ENCODE measurements at regions not wholly inside any gene's neighbourhood (a gene's known extent, or its start where the extent isn't known, plus 50 kb on each side); places are given as distances from the start of the nearest gene placed in this dataset.

DNA sequence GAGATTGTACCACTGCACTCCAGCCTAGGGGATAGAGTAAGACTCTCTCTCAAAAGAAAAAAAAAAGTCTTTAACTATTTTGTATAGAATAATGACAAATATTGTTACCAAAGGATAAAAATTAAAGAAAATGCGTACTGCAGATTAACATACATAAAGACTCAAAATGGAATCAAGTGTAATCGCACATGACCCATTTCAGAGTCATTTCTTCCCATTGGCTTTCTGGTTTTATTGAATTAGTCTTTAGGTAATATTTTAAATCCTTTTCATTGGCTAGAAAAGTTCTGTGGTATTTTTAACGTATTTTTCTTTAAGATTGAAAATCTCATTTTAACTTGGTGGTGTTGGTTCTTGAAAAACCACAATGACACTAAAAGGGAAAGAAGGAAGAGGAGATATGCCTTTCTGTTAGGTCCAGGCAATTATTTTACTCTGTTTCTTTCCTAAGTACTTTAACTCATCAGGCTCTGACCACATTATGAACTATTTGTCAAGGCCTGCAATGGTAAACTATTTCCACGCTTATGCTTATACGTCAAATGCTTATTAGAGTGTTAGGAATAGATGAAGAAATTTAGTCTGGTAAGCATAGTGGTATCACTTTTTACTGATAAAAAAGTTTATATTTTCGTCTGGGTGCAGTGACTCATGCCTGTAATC, 52.3 kb downstream of the PLEKHG1 start:
- no peak for DNase-seq

DNA sequence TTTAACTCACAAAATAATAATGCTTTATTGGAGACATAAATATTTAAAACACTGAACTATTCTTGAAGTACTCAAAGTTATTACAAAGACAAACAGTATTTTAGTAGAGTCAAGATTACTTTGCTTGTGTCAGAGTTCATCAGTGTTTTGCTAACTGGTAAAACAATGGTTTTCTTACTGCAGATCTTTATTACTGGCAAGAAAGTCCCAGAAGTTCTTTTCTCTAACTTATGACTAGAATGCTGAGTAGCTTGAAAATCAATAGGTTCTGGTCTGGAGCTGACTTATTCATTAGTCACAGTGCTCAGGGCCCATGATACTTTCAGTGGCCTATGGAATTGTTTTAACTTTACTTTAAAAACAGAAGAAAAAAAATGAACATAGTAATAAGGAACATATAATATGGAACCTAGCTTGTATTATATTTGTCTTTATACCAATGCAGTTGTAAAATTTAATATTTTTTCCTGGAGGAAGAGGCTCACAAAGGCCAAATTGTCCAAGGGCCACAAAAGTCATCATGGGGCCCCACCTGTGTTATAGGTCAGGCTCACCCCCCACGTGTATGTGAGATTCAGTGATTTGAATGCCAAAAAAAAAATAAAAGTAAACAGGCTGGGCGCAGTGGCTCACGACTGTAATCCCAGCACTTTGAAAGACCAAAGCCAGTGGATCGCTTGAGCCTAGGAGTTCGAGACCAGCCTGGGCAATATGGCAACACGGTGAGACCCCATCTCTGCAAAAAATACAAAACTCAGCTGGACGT, 53.3 kb downstream of the PLEKHG1 start:
- no peak for DNase-seq

DNA sequence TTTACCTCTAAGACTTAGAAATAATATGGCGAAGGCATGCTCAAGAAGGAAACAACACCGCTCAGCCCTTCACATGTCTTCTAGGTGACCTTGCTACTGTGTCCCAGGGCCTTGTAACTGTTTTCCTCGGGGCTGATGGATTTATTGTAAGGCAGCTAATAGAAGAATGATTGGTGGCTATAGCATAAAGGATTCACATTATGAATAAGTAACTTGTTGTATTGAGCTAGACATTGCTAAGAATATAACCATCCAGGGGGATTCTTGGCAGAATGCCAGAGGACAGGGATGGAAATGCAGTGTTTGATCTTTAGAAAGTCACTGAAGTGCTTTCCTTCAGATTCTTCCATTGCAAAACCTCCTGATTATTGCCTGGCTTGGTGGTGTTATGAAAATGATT, 54.9 kb downstream of the PLEKHG1 start:
- no peak for DNase-seq

DNA sequence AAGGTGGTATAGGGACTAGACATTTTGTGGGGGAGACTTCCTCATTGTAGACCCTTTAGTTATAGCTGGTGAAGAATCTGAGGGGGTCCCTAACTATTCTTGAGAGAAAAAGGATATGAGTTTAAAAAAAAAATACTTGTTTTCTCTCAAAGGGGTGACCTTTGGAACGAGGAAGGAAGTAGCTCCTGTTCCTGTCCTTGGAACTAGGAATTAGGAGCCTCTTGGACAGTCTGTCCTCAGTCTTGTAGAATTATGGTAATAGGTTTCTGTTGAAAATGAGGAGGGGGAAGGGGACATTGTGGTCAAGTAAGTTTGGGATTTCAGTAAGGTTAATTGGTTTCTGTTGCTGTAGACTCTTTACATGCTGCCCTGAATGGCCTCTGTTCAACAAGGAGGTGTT, 56.5 kb downstream of the PLEKHG1 start:
- DNase-seq, result no peak

DNA sequence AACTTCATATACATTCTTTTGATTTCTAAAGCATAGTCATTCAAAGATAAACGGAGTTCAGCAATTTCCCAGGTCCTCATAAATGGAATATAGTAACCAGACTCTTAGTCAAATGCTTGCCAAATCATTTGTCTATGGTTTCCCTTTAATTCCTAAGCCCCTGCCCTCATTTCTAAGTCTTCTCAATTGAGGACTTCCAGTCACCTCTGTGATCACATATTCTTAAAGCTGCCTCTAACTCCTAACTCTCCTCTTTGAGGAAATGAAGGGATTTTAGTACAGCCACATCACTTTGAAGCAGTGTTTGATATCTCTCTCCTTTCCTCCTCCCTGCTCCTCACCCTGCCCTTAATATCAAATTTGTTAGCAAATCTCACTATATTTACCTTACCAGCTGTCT, 58.7 kb downstream of the PLEKHG1 start:
- no peak for DNase-seq

DNA sequence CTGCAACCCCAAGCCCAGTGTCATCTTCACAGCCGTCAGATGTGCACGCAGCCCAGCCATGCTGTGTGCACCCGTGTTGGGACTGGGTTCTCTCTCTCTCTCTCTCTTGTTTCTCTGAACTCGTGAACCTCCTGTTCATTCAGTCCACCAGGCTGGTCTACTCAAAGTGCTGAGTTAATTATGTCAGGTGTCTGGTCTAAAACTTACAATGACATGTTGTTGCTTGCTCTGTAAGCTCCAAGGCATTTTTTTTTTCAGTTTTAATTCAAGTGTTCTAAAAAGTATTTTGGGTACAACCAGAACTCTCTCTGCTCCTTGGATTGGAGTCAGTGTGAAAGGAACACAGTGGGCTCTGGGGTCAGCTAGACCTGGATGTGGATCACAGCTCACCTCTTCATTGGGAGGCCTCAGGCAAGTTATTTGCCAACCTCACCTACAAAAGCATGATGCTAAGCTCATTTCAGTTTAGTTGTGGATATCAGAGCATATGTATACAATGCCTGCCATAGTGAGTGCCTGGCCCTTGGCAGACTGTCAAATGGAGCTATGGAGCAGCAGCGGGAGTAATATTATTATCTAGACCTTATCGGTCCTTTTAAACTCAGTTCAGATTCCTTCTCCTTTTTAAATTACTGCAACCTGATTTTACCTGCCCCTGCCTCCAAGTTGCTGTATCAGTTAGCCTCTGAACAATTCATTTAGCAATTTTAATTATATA, 59.5 kb downstream of the PLEKHG1 start:
- no peak for DNase-seq

DNA sequence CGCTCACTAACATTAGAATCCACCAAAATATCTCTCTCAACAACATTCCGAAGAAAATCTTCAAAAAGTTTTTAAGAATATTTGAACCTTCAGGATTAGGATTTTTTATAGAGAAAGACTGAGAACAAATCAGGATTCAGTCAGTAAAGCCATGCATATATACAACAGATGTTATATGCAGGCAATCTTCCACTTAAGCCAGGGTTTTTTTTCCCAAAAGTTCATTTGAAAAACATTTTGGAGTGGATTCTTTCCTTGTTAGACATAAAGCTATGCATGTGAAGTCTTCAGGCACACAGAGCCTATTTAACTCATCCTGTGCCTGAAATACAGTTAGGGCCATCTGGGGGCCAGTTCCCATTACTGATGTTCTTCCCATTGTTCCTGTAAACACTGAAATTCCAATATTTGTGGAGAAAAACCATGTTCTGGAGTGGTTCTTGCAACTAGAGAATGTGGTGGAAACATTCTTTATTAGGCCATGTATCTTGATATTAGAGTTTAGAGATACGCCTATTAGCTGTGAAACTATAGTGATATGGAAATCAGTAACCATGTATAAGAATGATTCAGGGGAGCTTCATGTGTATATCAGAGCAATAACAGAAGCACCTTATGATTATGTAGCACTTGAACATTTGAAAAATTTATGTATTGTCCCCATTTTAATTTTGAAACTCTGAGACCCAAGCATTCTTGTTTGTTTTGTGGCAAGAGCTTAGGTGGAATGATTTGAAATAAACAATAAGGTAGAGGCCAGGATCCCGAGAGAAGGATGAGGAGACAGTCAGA, 61.7 kb downstream of the PLEKHG1 start:
- no peak for DNase-seq

DNA sequence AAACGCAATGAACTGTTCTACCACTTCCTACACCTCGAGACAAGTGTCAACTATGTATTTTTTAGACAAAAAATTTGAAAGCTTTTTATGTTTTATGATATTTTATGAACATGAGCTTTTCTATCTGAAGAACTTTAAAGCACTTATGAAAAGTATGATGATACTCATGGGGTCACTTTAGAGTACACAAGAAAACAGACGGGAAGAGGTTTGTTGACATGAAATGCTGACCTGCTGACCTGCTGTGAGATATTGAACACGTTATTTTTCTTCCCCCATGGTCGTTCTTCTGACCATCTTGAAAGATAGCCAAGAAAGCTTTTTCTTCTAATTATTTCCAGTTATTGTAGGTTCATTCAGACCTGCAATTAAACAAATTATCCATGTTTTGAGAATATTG, 63.1 kb downstream of the PLEKHG1 start:
- DNase-seq, result no peak

DNA sequence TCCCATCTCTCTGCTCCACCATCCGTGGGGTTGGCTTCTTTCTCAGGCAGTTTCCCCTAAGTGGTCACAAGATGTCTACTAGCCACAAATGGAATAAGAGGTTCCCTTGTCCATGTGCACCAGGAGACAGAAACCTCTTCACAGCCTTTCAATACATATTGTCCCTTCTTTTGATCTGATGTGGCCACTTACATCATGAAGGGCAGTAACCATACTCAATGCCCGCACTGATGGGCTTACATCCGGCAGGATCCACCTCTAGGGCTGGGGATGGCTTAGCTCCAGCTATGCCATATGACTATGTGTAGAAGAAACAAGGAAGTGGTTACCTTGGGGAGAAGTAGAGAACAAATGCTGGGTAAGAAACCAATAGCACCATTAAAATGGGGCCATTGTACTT, 64.4 kb downstream of the PLEKHG1 start:
- DNase-seq, result no peak

DNA sequence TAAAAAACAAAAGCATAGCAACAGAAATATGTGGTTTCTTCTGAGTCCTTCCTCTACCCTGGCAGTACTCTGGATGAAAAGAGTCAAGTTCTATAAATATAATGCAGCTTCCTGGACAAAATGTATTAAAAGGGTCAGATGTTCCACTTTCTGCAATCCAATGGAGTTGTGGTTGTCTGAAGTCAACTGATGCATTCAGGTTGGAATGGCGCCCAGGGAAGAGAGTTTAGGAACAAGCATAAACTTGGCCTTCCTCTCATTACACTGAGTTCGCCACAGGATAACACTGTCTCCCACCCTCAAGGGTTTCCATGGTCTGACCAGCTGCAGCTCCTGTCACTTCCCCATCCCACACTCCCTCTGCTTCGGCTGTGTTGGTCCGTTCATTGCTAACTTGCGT, 66.4 kb downstream of the PLEKHG1 start:
- no peak for DNase-seq

DNA sequence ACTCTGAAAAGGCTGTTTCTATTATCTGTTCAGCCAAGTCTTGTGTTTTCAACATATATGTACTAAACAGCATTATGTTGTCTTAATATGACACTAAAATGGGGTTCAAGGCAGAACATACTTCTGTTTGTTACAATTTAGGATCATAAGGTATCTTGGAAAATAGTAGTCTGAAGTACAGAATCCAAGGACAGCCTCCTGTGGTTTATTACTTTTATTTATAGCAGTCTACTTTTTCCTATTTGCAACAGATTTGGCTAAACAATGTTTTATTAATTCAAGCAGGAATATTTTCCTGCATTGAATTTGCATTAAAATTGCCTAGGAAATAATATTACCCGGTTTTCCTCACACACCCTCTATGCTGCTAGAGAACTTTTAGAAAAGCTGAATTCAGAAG, 67.7 kb downstream of the PLEKHG1 start:
- DNase-seq, result no peak

DNA sequence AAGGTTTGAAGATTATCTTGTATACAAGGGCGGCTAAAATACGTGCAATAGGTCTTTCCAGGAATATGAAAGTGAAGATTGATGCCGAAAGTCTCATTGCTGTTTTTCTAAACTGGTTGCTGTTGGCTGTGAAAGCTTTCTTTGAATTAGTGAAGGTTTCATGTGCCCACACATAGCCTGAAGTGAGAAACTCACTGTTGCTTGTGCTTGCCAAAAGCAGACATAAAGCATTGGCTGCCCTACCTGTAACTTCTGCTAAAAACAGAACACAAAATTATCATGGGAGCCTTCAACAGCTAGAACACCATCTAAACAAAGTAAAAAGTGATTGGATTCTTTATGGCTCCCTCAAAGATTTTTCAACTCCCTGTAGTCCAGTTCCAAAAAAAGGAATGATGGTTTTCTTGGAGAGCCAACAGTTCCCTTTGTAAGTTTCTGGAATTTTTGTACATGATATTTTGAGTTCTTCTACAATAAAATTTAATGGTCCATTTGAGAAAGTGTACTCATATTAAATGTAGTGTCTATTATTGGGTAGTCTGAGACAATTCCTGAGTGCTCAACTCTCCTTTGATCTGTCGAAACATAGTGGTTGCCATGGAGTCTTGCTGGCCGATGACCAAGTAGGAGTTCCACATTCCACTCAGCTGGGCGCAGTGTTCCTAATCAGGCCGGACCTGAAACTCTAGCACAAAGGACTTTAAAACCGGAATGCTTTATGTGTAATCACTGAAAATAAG, 68.5 kb downstream of the PLEKHG1 start:
- no peak for DNase-seq

DNA sequence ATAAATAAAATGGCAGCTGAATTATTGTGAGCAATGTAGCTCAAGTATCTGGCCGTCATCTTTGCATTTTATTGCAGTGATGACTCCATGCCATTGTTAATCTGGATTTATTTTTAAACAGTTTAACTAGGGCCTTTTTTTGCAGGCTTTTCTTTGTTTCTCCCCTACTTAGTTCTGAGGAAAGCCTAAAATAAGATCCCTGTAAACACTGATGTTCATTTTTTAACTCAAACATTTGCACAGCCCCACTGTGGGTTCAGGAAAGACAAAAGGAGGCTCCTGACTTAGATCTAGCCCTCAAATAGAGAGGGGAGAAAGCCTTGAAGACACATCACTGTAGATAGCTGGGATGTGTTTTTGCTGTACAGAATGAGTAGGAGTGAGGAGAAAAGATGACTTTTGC, 69.2 kb downstream of the PLEKHG1 start:
- DNase-seq, result no peak

DNA sequence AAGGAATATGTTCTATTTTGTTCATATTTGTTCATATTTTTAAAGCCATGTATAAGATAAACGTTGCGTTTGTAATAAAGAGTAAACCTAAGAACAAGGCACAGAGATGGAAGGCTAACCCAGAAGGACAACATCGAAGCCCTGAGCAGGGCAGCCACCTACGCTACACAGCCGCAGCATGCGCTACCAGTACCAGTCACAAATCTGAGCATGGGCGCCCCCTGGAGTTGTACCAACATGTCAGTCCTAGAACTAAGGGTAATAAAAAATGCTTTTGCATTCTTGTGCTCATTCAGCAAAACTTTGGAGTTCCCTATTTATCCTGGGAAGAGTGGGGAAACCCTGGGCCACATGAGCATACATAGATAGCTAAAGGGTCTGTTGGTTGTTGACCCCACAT, 70.6 kb downstream of the PLEKHG1 start:
- DNase-seq, result no peak

DNA sequence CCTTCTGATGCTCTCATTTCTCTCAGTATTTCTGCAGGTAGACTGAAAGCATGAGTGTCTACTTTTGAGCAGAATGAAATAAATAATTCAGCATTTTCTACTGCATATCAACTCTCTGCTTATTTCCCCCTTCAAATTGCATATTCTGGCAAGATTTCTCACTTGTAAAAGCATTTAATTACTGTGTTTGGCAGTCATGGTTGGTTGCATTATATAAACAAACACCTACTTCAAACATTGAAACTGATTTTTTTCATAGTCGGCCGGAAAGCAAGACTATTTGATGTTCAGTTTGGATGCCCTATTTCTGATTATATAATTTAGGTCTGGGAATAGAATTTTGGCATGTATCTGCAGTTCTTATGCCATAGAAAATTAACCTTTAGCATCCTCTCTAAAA, 73.1 kb downstream of the PLEKHG1 start:
- no peak for DNase-seq

DNA sequence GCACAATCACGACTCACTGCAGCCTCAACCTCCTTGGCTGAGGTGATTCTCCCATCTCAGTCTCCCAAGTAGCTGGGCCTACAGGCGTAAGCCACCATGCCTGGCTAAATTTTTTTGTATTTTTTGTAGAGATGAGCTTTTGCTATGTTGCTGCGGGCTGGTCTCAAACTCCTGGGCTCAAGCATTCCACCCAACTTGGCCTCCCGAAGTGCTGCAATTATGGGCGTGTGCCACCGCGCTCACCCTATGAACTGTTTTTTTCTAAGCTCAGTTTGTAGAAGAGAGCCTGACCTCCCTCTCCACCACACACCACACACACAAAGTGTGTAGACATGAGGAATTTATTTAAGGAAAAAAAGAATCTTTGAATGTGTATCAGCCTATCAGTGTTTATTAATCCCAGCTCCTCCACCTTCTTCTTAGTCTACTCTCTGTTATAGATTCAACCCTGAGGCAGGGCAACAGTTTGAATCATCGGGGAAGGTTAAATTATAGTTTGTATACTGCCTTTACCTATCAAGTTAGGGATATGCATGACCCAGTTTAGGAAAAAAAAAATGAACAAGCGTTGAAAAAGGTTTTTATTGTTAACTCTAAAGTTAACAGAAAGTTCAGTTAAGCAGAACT, 74.1 kb downstream of the PLEKHG1 start:
- DNase-seq, result no peak

DNA sequence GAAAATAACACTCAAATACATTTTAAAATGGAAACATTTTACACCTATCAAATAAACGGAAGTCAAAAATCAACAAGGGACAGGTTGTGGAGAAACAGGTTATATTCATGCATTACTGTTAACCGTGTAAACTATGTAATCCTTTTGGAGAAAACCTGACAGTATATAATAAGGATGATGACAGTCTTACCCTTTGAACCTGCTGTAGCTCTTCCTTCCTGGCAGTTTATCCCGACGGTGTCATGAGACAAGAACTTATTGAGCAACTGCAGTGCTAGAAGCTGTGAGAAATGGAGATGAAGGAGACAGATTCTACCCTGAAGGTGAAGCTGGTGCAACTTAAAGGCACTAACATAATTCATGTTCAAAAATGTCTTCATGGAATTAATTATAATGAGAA, 76.7 kb downstream of the PLEKHG1 start:
- no peak for DNase-seq

DNA sequence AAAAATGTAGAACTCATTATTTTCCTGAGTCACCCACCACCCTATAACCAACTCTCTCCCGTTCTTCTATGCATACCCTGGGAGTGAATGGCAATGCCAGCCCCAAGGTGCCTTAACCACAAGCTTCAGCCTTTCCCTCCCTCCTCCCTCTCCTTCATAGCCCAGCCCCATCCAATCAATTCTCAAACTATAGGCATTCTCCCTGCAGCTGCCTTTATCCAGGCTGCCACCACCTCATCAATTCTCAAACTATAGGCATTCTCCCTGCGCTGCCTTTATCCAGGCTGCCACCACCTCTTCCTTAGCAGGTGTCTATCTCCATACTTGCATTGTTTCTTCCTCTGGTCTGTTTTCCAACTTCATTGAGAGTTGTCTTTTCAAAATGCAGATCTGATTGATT, 77.1 kb downstream of the PLEKHG1 start:
- no peak for DNase-seq

DNA sequence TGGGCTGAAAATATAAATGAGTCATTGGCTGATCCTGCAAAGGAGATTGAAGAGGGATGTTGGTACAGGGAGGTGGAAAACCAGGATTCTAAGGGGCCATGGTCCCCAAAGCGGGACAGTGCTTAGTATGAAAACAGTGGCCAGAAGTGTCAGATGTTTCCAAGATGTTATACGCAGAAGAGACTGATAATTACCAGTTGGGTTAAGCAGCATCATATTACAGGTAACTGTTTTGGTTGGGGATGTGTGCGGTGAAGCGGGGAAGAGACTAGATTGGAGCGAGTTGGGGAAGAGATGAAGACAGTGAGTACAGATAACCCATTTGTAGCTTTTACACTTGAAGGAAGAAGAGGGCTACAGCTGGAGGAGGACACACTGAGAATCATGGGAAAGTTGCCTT, 80.8 kb downstream of the PLEKHG1 start:
- DNase-seq, result no peak

DNA sequence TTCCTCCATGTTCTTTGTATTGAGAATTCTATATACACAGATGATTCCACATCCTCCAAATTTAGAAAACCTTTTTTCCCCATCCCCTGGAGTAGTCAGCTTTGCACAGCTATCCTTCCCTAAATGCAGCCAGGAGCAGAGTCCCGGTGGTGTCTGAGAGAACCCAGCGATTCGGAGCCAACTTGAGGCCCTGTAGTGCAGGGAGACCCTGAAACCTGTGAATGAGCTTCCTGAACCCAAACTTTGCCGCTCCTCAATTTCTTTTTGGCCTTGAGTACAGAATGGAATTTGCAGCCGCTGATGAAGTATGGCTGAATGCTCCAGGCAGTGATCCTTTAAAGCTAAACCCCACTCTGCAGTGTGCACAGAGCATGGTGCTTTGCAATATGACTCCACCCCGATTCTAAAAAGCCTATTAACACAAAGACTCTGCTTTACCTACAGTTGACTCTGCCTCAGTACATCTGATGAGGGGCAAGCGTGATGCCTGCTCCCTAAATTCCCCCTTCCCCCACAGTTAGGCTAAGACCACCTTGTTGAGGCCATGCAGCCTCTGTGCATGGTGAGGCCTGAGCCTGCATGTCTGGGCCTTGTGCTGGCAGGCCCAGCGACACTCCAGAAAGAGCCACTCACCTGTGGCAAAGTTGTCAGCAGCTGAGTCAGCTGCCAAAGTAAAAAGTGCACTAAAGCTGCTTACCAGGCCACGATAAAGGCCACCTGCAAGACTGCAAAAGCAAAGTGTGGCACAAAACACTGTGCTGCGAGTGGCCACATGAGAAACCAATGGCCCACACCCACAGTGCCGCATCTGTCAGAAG, 82.1 kb downstream of the PLEKHG1 start:
- DNase-seq, result no peak

DNA sequence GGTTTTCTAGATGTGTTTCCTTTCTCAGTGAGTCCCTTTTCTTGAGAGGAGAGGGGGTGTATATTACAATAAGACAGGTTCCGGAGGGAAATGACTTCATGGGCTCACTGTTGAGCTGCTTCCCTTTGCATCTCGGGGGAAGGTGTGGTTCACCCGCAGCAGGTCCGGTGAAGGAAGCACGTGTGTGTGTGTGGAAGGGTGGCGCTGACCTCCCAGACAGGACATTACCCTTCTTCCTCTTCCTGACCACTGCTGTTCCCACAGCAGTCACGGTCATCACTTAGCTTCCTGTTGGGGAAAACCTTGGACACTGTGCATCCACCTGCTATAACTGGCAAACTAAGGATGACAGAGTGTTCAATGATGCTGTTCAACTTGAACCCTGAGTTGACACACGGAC, 83.6 kb downstream of the PLEKHG1 start:
- DNase-seq, result no peak
